DND-41 (cell line): ENCODE measurements at regions not wholly inside any gene's neighbourhood (a gene's known extent, or its start where the extent isn't known, plus 50 kb on each side); places are given as distances from the start of the nearest gene placed in this dataset.

Experiments
- EZH2 ChIP-seq: IDR thresholded peaks from 3 replicates; pipeline ENCODE4 v1.6.1; 2012; ENCODE audit warnings: borderline replicate concordance, low read depth, mild to moderate bottlenecking, moderate library complexity, low read length, inconsistent platforms; ENCODE audit not compliant: severe bottlenecking
- TF ChIP-seq, protein P1 (sequence below): IDR thresholded peaks from 2 replicates; pipeline ENCODE4 v1.5.1; 2012; ENCODE audit warnings: borderline replicate concordance, low read length, moderate library complexity, mild to moderate bottlenecking; ENCODE audit not compliant: poor library complexity, severe bottlenecking; ENCODE audit errors: extremely low read depth

DNA sequence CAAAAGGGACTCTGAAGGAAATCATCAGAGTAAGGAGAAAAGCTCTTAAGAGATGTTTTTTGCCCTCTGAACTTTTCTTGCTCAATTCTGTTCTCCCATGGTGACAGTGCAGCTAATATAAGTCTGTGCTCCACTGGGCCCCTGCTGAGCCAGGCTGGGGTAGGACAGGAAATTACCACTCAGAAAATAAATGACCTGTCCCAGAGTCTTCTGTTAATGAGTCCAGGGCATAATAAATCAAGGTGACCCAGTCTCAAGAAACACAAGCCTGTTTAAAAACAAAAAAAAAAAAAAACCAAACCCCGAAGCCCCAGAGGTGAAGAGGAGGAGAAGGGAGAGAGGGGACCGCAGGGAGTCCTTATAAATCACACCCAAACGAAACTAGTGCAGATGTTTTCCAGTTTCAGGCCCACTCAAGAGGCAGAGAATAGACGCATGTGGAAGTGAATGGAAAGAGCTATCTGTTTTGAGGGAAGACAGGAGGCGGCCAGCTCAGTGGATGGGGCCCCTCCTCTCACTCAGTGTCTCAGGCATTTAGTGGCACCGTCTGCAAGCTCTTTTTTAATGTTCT, 59.8 kb upstream of the BOC start:
- TF ChIP-seq, protein P1, sequence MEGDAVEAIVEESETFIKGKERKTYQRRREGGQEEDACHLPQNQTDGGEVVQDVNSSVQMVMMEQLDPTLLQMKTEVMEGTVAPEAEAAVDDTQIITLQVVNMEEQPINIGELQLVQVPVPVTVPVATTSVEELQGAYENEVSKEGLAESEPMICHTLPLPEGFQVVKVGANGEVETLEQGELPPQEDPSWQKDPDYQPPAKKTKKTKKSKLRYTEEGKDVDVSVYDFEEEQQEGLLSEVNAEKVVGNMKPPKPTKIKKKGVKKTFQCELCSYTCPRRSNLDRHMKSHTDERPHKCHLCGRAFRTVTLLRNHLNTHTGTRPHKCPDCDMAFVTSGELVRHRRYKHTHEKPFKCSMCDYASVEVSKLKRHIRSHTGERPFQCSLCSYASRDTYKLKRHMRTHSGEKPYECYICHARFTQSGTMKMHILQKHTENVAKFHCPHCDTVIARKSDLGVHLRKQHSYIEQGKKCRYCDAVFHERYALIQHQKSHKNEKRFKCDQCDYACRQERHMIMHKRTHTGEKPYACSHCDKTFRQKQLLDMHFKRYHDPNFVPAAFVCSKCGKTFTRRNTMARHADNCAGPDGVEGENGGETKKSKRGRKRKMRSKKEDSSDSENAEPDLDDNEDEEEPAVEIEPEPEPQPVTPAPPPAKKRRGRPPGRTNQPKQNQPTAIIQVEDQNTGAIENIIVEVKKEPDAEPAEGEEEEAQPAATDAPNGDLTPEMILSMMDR: no peak
- TF ChIP-seq EZH2: no peak
